ENCODE measurements at regions not wholly inside any gene's neighbourhood (a gene's known extent, or its start where the extent isn't known, plus 50 kb on each side); places are given as distances from the start of the nearest gene placed in this dataset.
"Not testable (repeated sequence)": the region's sequence is repeated elsewhere in the genome, so short reads cannot be mapped to it uniquely, and the experiment has no call there.

DNA sequence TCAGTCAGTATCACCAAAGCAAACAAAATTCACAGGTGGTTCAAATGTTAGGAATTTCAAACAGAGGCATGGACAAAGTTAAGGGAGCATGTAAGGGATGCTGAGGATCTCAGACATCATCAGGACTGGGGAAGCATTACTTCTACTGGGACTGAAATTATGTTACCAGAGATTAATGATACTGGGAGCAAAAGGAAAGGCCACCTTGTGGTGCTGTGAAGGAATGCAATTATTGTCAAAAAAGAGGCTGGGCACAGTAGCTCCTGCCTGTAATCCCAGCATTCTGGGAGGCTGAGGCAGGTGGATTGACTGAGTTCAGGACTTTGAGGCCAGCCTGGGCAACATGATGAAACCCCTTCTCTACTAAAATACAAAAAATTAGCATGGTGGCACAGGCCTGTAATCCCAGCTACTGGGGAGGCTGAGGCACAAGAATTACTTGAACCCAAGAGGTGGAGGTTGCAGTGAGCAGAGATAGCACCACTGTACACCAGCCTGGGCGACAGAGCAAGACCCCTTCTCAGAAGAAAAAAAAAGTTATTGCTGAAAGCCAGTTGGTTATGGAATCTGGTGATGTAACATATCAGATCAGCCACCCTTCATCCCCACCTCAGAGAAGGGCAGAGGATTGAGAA lies 954.3 kb downstream of the PCDH7 start:
- DNase-seq, result no peak

DNA sequence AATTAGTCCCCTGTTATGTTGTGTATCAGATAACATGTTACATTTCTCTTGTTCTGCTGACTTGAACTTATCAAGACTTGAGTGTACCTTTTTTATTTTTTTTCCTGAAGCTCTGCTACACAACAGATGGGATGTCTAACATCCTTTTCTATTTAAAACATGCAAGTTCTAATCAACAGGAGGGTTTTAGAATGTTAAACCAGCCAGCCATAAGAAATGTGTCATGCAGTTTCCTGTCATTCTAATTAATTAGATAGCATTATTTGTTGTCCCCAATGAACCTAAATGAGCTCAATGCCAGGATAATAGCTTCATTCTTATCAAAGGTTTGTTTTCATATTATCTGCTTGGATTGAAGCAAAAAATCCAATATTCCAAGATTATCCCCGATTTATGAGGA lies 958.2 kb downstream of the PCDH7 start:
- DNase-seq, result no peak

DNA sequence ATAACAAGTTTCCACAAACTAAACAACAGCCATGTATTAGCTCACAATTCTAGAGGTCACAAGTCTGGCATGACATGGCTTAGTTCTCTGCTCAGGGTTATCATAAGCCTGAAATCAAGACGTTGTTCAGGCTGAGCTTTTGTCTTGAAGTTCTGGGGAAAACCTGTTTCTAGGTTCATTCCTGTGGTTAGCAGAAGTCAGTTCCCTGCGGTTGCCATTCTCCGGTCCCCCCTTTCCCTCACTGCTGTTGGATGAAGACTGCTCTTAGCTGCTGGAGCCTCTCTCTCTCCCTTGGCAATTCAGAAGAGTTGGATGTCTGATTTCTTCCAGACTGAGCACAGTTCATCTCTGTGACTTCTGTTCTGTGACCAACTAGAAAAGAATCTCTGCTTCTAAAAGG lies 962.6 kb downstream of the PCDH7 start:
- no peak for DNase-seq

DNA sequence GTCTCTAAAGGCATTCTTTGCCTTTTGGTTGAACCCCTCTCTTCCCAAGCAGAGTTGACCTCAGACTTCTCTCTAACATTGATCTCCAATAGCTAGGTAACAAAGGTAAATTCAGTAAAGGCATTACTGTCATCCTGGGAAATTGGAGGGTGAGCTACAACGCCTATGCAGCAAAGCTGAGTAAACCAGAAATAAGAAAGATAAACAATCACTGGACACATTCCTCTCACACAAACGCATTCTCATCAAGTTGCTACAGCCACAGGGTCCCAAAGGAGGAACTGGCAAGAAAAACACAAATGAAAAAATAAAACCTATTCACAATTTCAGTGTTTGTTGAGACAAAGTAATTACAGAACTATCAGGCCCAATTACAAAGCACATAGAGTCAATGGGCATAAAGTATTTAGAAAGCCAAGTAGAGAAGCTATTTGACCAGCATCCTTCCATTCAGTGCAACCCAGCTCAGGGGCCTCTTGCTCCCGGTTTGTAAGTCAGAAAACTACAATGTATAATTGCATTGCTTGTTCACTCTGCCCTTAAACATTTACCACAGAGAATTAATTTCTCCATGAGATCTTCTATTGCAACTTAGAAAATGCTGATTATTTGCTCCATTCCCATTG lies 967.7 kb downstream of the PCDH7 start:
- no peak for DNase-seq

DNA sequence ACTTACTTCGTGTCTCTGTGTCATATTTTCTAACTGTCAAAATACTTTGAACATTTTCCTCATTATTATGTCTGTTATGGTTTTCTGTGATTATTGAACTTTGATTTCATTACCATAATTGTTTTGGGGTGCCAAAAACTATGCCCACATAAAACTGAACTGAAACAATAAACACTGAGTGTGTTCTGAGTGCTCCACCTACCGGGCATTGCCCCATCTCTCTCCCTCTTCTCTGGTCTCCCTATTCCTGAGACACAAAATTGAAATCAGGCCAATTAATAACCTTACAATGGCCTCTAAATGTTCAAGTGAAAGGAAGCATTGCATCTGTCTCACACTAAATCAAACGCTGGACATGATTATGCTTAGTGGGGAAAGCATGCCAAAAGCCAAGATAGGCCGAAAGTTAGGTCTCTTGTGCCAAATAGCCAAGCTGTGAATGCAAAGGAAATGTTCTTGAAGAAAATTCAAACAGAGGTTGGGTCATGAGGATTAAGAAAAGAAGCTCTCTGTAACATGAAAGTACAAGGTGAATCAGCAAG lies 972.3 kb downstream of the PCDH7 start:
- DNase-seq, result no peak

DNA sequence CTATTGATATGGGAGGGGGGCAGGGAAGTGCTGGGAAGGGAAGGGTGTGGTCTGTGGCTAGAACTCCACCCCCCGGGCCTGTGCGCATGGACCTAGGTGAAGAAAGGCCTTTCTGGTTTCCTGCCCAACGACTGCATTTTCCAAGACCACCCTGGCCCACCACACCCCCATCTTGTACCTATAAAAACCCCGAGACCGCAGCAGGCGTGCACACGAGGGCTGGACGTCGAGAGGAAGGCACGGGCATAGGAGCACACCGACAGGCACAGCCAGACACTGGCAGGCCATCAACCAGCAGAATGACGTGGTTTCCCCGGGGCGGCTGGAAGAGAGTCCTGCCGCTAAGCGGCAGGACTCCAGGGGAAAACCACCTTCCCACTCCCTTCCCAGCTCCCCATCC lies 981.1 kb downstream of the PCDH7 start:
- DNase-seq, result no peak

DNA sequence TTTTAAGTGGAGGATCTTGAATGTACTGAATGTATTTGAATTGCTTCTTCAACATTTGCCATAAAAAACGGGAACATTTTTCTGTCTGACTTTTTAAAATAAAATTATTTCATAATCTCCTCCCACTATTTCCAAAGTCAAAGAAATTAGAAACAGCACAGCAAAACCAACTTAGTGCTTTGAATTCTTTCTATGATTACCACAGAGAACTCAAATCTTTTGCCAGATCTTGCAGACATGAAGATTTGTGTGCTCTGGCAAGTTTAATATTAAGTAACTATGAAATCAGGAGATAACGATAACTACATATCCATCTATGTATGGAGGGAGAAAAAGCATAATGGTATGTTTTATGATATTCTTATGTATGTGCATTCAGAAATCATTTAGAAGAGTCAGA lies 982.2 kb downstream of the PCDH7 start:
- no peak for DNase-seq

DNA sequence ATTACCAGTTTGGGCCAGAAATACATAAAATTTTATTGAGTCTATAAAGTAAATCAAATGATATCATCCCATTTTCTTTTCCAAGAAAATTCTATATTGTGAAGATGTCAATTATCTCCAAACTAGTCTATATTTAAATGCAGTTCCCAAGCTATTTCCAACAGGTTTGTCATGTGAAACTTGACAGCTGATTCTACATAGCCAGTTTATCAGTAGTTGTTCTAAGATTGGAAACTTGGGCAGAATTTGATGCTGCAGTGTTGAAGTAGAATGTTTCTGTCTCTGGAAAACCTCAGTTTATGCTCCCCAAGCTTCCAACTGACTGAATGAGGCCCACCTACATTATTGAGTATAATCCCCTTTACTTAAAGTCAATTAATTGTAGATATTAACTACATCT lies 994.1 kb downstream of the PCDH7 start:
- DNase-seq, result no peak

DNA sequence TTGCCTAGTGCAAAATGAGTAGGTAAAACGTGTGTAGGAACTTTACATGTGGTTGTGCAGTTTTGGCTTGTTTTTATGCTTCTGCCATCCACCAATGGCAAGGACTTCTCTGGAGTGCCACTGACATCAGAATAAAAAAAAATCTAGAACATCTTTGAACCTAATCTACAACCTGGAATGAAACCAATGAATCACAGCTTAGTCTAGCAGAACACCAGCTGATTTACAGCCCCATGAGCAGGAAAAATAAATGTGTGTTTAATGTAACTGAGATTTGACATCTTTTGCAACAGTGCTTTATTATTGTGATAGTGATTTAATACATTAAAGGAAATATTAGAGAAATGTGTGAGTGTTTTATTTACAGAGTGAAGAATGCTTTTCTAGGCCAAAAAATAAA lies 995.1 kb downstream of the PCDH7 start:
- DNase-seq, result no peak

DNA sequence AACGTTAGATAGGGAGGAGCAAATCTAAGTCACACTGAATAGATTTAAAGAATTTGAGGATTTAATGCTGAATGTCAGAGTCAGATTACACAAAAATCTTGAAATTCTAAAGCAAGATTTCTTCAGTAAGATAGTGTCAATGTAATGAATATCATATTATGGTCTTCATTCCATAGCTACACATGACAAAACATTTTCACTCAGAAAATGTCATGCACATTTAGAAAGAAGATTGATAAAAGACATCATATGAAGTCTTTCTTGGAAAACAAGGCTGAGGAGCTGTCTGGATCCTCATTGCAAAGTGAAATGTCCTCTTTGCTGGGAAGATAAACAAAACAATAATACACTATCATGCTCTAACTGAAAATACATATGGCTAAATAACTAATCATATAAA lies 1006.9 kb downstream of the PCDH7 start:
- DNase-seq, result no peak

DNA sequence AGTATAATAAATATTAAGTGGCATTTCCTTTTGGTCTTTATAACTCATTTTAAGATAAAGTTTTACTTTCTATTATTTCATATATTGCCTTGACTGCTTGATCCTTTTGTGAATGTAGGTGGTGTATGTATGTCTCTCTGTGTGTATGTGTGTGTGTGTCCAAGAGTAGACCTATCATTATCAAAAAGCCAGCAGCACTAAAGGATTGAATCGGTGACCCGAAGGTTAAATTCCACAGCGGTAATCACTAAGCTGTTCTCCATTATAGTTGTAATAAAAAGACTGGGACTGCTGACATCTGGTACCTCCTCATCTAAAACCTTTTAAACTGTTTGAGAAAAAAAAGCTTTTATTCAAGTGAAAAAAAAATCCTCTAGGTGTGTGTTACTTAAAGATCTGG lies 1014.8 kb downstream of the PCDH7 start:
- no peak for DNase-seq

DNA sequence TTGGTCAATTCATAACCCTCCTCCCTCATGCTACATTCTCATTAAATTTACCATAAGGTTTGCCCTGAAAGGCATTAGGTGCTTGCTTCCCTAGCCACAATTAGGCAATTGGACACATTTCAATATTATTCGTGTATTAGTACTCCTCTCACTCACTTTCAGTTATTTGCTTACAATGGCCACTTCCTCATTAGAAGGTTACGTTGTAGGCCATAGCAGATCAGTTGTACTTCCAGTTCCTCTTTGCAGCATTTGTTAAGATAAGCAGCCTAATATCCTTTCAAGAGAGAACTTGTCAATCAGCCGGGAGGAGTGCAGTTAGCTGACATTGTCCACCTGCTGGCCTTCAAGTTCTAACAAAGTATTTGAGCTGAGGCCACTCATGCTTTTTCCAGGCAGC lies 1017.2 kb downstream of the PCDH7 start:
- DNase-seq, result no peak

DNA sequence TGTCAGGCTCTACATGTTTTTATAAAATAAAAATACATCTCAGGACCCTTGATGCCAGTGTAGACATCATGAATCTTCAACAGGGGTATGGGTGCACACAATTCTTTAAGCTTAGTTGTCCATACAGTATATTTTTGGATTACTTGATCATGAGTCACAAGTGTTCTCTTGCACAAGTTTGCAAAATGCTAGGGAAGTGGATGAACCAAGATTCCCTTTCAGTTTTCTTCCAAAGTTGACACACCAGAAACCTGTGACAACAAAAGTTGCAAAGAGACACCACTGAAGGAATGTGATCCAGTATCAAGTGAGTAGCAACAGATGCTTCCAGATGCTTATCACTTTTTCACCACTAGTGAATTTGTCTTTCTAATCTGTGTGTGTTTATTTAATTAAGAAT lies 1021.2 kb downstream of the PCDH7 start:
- no peak for DNase-seq

DNA sequence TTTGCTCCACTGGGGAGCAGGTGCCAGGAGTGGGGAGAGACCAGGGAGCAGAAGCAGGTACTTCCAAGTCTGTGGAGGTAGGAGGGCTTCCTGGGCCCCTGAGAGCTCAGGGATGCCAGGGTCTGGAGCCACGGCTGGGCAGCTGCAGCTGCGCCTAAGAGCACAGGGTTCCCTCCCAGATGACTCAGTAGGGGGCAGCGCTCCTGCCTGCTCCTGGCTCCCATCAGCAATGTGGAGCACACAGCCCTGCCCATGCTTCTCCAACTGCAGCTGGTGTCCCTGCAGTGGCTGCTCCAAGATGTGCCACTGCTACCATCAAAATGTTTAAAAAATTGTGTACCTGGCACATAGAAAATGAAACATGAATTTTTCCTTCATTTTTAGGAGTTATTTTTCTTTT lies 1028.2 kb downstream of the PCDH7 start:
- no peak for DNase-seq

DNA sequence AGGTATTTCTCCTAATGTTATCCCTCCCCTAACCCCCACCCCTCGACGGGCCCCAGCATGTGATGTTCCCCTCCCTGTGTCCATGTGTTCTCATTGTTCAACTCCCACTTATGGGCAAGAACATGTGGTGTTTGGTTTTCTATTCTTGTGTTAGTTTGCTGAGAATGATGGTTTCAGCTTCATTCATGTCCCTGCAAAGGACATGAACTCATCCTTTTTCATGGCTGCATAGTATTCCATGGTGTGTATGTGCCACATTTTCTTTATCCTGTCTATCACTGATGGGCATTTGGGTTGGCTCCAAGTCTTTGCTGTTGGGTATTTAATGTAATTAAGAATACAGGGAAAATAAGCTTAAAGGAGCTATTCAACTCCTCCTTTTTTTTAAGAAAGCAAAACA lies 1030.4 kb downstream of the PCDH7 start:
- not testable (repeated sequence) for DNase-seq

DNA sequence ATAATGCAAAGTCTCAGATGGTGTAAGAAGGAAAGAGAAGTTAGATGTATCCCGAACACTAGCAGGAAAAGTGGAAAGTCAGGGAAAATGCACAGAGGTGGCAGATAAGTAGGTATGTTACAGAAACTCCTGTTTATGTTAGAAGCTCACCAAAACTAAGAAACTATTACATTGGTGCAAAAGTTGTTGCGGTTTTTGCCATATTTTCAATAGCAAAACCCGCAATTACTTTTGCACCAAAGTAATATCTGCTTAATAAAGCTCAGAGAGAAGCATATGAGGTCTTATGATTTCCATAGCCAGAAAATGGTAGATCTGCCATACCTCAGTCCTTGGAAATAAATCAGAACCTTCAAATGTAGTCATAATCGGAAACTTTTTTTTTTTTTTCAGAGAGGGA lies 1035.6 kb downstream of the PCDH7 start:
- DNase-seq, result no peak

DNA sequence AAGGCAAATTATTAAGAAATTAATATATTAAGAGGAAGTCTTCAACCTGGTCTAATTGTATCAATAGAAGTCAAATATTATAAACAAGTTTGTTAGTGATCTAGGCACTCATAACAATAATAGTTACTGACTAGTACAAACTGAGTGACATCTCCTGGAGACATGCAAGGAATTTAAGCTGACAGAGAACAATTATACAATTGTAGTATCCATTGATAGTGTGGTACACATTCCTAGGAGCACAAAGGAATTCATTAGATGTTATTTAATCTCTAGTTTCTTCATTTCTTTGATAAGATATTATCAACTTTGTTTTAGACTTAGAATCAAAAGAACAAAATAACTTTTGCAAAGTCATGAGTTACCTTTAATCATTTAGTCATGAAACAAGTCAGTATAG lies 1048.6 kb downstream of the PCDH7 start:
- no peak for DNase-seq

DNA sequence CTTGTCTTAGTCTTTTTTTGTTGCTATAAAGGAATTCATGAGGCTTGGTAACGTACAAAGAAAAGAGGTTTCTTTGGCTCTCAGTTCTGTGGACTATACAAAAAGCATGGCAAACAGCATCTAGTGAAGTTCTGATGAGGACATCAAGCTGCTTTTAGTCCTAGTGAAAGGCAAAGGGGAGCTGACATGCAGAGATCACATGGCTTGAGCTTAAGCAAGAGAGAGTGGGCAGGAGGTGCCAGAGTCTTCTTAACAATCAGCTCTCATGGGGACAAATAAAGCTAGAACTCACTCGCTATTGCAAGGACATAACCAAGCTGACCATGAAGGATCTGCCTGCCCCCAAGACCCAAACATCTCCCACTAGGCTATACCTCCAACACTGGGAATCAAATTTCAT lies 1063.1 kb downstream of the PCDH7 start:
- no peak for DNase-seq

DNA sequence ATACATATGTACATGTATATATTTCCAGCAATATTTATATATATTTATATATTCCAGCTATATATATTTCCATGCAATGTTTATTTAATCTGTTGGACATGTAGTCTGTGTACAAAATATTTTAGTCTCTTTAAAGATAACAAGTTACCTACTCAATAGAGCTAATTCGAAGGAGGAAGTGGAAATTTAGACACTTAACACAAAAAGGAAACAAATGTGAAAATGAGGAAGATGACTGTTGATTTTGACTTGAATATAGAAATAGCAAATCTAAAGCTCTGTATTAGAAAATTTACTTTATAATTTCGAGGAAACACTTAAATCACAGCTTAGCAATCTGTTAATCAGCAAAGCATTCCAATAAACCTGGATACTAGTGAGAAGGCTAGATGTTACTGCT lies 1064.4 kb downstream of the PCDH7 start:
- DNase-seq, result no peak

DNA sequence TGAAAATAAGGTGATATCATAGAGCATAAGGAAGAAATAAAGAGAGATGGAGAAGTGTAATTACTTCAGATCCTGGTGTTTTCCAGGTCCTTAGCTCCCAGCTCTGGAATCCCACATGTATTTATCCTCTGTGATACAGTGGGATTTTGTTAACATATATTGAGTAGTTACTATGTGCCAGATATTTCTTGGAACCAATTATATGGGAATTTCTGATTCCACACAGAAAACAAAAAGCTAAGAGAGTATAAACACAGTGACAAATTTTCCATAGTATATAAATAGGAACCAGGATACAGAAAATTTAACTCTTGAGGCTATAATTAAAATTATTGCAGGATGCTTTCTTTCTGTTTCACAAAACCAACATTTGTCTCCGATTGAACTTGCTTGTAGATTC lies 1067.5 kb downstream of the PCDH7 start:
- DNase-seq, result no peak

DNA sequence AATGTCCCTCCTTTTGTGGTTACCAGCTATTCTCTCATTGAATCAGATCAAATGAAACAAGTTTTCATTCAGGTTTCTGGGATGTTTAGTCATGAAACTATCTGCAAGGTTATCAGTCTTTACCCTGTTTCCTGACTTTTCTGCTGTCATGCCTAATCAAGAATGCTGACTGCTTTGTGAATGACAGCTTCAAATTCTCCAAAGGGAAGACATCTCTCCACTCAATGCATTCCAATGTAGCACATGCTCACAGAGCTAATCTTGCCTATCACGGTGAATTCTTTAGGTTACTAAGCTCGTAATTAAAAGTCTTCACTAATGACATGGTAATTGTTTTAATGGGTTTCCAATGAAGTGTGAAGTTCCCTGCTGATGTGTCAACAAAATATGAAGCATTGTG lies 1068.5 kb downstream of the PCDH7 start:
- no peak for DNase-seq

DNA sequence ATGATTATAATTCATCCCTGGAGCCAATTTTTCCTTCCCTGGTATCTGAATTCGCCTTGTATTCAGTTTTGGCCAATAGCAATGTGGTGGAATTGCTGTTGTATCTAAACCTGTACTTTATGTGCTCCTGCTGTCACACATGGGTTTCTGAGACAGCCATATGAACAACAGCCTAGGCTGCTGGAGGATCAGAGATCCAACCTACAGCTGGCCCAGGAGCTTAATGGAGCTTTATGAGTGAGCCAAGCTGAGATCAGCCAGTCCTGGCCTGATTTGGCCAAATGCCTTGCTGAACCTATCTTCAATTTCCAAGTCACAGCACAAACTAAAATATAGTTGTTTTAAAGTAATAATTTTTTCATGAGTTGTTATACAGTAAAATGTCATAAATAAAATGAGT lies 1071.5 kb downstream of the PCDH7 start:
- no peak for DNase-seq

DNA sequence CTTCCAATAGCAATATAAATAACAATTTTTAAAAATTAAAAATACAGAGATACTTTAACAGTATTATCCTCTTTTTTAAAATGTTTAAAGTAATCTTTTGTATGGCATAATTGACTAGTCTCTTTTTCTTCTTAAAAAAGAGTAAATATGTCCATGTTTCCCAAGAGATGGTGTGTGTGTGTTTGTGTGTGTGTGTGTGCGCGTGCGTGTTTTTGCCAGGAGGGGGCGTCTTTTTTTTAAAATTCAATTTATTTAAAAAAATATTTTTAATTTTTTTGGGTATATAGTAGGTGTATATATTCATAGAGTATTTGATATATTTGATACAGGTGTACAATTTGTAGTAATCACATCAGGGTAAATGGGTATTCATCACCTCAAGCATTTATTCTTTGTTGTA lies 1073.7 kb downstream of the PCDH7 start:
- DNase-seq, result no peak

DNA sequence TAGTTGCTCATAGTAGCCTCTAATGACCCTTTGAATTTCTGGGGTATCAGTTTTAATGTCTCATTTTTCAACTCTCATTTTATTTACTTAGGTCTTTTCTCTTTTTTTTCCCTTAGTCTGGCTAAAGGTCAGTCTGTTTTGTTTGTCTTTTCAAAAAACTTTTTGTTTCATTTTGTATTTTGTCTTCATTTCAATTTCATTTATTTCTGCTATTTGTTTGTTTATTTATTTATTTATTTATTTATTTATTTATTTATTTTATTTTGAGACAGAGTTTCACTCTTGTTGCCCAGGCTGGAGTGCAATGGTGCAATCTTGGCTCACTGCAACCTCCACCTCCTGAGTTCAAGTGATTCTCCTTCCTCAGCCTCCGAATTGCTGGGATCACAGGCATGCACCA lies 1076.9 kb downstream of the PCDH7 start:
- not testable (repeated sequence) for DNase-seq
